HFF-Myc (cell line): ENCODE measurements at regions not wholly inside any gene's neighbourhood (a gene's known extent, or its start where the extent isn't known, plus 50 kb on each side); places are given as distances from the start of the nearest gene placed in this dataset.

Experiments
- DNase-seq: peaks from one replicate; pipeline ENCODE4 v3.0.0-alpha.2; 2011; ENCODE audit warnings: low read depth; ENCODE audit errors: extremely low read depth
- H3K4me3 ChIP-seq: replicated peaks from 2 replicates; pipeline ENCODE4 v1.5.1; 2011; ENCODE audit warnings: low read depth, mild to moderate bottlenecking, control low read depth, low read length
- CTCF ChIP-seq: IDR thresholded peaks from 2 replicates; pipeline ENCODE4 v1.5.1; 2012; ENCODE audit warnings: mild to moderate bottlenecking, low read depth, low read length, control low read depth; ENCODE audit errors: missing control alignments

DNA sequence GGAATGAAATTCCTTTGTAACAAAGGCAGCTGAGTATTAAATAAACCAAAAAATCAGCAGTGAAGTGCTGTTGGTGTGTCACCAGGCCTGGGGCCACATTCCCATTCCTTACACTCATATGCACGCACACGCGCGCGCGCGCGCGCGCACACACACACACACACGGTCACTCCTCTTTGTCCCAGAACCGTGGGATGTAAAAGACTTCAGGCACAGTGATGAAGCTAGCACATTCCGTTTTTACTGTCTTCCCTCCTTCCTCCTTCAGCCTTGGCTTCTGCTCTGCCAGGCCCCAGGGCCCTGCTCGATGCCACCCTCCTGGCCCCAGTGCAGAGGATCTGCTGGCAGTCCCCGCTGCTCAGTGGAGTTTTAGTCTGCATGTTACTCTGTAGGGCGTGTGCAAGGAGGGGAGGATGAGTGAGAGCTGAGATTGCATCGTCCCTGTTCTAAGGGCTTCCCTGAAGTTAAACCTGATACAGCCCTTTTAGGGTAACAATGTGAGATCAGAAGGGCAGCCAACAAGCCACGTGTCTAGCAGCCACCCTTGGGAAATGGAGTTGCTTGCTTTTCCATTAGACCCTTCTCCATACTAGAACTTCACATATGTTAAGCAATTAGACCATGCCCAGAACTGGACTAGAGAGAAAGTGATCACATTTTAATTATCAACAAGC lies 71.7 kb upstream of the WDR26 start:
- no peak for DNase-seq
- H3K4me3 ChIP-seq: no peak overlapping the region
- no peak for TF ChIP-seq CTCF

DNA sequence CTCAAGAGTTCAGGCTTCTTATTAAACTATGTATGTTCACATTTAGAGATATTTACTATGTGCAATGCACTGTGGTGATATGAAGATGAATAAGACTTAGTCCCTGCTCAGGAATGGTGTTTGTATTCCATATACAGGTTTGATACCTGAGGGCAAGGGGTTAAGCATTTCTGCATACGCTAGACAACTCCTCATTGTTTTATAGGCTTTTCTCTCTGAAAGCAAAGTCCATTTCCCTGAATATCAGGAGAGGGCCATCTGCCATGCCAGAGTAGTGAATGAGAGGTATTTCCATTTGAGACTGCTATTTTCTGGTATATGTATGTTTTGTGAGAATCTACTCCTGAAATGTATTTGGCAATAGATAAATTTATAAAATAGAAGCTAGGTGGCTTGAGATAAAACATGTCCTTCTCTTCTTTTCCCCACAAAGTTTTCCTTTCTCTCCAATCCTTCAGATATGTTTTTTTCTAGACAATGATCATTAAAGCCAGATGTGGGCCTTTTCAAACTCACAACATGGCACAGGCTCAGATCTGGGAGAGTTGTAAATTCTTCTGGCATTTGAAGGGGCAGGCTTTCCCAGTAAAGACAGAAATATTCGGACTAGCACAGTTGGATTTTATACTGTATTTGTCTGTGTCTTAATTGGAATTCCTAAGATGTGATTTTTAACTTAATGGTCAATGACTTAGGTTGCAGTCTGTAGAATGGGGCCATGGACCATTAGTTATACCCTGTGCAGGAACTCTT lies 73.3 kb upstream of the WDR26 start:
- no peak for DNase-seq
- no peak for TF ChIP-seq CTCF
- no peak overlapping the region for H3K4me3 ChIP-seq

DNA sequence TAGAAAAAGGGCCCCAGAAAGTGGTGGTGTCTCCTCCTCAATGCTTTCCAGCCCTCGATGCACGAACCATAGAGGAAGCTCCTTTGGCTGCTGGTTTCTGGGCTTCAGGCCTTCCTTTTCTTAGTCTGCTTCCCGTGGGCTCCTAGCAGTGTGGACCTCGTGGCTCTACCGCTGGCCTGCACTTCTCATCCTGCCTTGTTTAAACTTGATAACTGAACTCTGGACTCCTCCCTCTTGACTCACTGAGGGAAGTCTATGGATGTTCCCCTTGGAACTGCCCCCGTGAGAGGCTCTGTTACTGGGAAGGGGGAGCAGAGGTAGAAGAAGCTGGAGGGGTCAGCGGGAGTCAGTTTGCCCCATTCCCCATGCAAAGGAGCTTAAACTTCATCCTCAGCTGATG lies 75.3 kb upstream of the WDR26 start:
- TF ChIP-seq CTCF: no peak
- no peak overlapping the region for H3K4me3 ChIP-seq
- no peak for DNase-seq

DNA sequence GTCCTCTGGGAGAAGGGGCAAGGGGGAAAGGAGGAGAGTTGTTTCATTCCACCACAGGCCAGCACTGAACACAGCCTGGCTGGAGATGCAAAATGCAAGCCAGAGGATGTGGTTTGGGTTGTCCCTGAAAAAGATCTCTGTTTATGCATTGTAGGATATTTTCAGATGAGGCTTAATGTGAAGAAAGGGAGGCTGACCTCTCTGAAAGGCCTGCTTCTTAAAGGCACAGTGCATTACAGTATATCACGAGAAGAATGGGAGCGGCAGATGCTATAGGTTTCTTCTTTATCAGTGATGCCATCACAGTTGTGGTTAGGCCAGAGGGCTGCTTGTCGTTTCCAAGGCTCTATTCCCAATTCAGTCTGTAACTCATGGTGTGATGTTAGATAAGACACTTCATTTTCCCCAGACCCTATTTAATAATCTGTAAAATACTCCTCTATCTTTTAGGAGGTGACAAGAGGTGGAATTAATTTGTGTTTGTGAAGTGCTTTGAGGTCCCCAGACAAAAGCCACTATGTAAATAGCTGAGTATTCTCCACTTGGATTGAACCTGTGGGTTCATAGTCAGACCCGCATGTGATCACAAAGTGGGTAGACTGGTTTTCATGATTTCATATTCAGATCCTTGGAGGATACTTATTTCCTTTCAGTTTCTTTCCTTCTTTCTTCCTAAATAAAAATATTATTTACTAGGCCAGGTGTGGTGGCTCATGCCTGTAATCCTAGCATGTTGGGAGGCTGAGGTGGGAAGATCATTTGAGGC lies 76.5 kb upstream of the WDR26 start:
- TF ChIP-seq CTCF: no peak
- no peak for DNase-seq
- no peak overlapping the region for H3K4me3 ChIP-seq

- DNase-seq: no peak
- no peak for TF ChIP-seq CTCF
Measured at GRCh38 chr1:224512600-224513151, 78.1 kb upstream of the WDR26 start.

GRCh38 chr1:224513383-224513782 lies 78.8 kb upstream of the WDR26 start:
- no peak for TF ChIP-seq CTCF
- H3K4me3 ChIP-seq: no peak overlapping the region
- no peak for DNase-seq

More at GRCh38 chr1:224512600-224513151, 78.1 kb upstream of the WDR26 start:
- H3K4me3 ChIP-seq: no peak overlapping the region
